NCI-H510A (cell line): ENCODE measurements at regions not wholly inside any gene's neighbourhood (a gene's known extent, or its start where the extent isn't known, plus 50 kb on each side); places are given as distances from the start of the nearest gene placed in this dataset.
"Not testable (repeated sequence)": the region's sequence is repeated elsewhere in the genome, so short reads cannot be mapped to it uniquely, and the experiment has no call there.

ENCODE experiments used
- DNase-seq: peaks from one replicate; lab custom pipeline; 2025; lab: John Stamatoyannopoulos, UW

DNA sequence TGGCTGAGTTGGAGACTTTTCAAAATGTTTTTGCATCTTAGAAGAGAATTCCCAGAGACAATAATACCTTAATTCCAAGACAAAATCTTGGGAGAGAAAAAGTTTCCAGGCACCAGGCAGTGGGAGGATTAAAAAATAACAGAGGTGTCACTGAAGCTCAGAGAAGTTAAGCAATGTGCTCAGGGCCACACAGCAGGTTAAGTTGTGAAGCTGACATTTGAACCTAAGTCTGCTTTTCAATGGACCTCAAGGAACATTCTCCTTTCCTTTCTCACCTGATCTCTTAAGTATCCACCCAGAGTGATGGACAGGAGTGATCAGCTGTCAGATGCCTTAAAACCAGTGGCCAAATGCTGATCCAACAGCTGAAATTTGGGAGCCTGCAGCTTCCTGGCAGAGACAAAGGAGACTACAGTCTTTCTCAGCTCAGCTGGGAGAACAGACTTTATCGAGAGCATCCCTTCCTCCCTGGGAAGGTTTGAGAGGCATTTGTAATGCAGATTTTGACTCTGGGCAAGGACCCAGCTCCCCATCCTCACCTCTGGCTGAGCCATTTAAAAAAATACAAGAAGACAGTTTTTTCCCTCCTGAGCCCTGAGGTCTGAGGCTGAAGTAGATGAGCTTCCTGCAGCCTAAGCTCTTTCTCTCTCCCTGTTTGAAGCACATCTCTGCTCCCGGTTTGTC is 174.9 kb upstream of the RPH3A start:
- DNase-seq, result no peak

DNA sequence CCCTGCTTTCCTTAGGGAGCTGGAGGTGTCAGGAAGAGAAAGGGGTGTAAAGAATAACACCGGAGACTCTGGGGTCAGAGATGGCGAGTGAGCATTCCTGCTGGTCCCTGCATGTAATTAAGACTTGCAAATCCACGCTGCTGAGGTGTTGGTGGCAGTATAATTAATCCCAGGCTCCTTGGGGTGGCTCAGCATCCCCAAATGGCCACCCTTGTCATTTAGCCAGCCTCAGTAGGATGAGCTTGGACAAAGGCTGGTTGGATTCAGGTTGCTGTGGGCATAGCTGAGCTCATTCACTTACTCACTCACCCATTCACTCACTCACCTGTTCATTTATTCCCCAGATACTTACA is 174.4 kb upstream of the RPH3A start:
- no peak for DNase-seq

DNA sequence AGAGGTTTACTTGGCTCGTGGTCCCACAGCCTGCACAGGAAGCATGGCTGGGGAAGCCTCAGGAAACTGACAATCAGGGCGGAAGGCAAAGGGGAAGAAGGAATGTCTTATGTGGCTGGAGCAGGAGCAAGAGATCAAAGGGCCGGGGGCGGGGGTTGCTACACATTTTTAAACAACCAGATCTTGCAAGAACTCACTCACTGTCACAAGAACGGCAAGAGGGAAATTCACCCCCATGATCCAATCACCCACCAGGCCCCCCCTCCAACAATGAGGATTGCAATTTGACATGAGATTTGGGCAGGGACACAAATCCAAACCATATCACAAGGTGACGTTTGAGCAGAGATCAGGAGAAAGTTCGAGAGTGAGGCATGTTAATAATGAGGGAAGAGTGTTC is 163.7 kb upstream of the RPH3A start:
- DNase-seq, result no peak

DNA sequence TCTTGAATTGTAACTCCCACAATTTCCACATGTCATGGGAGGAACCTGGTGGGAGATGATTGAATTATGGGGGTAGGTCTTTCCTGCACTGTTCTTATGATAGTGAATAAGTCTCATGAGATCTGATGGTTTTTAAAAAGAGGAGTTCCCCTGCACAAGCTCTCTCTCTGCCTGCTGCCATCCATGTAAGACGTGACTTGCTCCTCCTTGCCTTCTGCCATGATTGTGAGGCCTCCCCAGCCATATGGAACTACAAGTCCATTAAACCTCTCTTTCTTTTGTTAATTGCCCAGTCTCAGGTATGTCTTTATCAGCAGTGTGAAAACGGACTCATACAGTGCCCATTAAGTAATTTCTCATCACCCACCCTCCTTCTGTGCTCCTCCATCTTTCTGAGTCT is 159.6 kb upstream of the RPH3A start:
- not testable (repeated sequence) for DNase-seq

DNA sequence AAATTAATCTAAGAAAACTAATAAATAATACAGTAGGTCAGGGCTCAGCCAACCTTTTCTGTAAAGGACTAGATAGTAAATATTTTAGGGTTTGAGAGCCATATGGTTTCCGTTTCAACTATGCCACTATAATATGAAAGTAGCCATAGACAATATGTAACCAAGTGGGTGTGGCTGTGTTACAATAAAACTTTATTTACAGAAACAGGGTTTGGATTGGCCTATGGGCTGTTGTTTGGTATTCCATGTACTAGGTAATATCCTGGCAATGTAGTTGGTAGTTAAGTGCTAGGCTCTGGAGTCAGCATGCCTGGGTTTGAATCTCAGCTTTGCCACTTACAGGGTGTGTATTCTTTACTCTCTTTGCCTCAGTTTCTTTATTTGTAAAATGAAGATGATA is 156.5 kb upstream of the RPH3A start:
- DNase-seq, result no peak

DNA sequence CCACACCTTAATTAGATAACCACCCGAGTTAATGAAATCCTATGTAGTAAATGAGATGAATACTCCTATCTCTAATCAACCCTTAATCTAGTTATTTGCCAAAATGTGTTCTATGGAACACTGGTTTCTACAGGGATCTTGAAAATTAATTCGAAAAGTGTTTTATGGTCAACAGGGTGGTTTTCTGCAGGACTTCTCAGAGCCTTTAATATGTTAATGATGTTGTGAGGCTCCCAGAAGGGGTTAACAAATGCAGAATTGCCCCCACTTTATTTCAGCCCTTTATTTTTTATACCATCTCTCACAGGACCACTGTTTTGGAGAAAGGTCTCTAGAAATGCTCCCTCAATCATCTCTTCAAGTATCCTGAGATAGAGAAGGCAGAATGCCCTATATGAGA is 153.1 kb upstream of the RPH3A start:
- DNase-seq, result no peak

DNA sequence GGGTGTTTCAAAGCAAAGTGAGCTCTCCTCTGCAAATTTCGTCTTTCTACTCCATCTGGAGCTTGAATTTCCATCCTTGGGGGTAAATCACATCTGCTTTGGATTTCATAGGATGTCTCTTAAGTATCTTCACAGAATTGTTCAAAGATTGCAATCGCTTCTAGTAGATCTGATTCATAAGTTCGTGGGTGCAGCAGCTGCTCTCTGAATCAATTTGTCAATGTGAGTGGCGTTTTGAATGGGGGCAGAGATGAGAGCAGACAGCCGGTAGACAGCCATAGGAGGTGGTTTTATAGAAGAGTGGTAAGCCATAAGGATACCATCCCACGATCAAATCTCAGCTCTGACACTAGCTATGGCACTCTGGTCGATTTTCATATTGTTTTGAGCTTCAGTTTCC is 146.0 kb upstream of the RPH3A start:
- DNase-seq, result no peak

DNA sequence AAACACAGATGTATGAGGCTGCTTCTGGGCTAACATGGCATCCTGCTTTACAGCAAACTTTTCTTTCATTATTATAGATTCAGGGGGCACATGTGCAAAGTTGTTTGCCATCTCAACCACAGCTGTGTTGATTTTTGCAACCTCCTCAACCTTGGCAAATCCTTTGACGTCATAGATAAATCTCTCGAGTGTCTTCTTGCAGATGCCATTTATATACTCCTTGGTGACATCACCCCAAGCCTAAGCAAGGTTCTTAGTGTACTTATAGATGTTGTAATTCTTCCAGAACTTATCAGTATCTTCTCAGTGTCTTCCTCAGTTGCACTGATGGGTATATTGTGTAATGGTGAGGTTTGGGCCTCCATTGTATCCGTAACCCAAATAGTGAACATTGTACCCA is 135.4 kb upstream of the RPH3A start:
- no peak for DNase-seq

DNA sequence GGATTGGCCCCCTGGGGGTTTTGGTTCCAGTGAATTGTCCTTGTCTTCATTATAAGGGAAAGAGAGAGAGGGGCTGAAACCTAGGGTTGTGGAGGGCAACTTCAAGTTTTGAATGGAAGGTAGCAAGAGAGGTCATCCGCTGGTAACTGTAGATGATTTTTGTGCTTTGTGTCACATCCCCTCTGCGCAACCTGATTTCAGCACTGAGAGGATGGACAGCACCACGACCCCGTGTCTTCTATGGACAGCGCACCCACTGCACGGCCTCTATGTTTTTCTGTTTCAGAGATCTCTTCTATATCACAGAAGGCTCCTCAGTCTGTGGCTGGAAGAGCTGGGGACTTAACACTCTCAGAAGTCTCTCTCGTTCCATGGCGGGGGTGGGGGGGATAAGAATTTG is 127.0 kb upstream of the RPH3A start:
- DNase-seq, result no peak

DNA sequence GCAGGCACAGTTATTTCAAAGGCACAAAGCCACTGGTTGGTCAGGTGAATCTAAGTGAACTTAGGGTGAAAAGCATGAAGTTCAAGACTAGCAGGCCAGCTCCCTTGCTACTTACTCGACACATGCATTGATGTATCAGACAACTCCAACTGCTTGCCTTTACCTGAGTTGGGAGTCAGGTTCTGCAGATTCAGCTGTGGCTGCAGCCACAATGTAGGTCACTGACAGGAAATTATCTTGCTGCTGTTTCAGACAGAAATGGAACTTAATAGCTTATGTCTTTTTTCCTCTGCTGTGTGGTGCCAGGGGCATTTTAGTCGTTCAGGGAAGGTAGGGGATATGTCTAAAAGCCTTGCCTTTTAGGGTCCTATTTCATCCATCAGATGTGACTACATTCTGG is 125.6 kb upstream of the RPH3A start:
- DNase-seq, result no peak

DNA sequence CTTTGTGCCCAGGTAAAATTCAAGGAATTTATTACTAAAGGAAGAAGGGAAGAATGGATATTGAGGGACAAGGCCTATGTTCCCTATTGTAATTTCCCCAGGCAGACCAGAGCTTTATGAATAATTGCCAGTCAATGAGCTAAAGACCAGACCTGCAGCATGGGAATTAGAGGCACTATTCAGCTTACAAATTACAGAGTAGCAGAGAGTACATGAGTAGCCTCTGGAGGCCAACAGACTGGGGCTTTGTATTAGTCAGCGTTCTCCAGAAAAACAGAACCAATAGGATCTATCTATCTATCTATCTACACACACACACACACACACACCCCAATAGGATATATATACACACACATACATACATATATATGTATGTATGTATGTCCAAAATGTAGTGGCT is 120.0 kb upstream of the RPH3A start:
- no peak for DNase-seq

DNA sequence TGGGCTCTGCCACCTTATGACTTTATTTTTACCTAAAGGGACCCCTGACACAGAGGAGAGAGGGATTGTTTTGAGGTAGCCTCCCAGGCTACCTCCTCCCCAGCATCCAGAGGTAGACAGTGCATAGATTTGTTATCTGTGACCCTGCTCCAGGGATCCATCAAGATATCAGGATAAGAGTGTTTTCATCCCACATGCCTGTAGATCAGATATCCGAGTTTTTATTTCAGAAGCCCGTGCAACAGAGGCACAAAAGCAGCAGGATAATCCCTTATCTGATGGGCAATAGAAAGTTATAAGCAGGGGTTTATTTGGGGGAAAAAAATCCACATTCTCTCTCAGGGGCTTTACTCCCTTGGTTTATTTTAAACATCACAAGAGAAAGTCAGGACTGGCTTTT is 117.0 kb upstream of the RPH3A start:
- DNase-seq, result no peak

DNA sequence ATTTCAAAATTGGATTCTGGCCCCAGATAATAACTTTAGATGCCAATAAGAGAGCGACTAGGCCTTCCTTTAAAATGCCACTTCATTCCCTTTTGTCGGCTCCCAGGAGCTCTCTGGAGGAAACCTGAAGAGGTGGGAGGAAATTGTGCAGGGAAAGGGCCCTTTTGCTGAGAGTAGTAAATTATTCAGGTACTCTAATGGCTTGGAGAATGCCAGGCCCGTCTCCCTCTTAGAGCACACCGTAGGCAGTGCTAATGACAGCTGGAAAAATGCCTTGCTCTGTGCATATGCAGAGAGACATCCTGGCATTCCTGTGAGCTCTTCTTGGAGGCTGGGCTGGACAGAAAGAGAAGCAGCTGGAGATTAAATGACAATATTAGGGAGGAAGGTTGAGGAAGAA is 115.0 kb upstream of the RPH3A start:
- no peak for DNase-seq

DNA sequence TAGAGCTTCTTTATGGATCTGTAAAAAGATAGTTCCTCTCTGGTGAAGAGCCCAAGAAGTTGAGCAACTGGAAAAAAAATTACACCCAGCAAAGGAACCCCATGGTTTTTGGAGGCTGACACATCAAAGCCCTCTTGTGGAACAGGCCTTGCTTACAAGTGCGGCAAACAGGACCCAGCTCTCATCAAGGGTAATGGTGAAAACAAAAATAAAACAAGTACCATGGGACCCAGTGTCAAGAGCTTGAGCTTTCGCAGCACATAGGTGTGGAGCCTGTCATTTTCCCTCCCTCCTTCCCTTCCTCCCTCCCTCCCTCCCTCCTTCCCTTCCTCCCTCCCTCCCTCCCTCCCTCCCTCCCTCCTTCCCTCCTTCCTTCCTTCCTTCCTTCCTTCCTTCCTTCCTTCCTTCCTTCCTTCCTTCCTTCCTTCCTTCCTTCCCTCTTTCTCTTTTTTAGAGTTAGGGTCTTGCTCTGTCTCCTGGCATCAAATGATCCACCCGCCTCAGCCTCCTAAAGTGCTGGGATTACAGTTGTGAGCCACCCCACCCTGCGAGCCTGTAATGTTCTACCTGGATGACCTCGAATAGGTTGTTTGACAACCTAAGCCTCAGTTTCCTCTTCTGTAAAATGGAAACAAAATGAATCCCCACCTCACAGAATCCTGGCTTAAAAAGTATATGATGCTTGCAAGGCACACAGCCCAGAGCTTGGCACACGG is 114.3 kb upstream of the RPH3A start:
- no peak for DNase-seq

DNA sequence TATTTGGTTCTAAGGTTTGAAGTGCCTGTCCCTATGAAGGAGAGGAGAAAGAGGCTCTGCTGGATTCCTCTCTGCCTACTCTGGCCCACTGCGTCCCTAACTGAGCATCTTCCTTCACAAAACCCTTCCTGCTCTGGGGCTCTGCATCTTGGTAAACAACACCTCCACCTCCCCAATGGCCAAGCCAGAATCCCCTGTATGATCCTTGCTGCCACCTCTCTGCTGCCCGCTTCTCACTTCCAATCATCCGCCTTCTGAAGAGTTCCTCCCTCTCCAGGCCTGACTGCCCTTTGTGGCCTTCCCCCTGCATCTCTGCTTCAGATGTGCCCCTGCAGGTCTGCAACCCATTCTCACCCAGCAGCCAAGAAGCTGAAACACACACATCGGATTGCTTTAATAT is 110.6 kb upstream of the RPH3A start:
- DNase-seq, result no peak

DNA sequence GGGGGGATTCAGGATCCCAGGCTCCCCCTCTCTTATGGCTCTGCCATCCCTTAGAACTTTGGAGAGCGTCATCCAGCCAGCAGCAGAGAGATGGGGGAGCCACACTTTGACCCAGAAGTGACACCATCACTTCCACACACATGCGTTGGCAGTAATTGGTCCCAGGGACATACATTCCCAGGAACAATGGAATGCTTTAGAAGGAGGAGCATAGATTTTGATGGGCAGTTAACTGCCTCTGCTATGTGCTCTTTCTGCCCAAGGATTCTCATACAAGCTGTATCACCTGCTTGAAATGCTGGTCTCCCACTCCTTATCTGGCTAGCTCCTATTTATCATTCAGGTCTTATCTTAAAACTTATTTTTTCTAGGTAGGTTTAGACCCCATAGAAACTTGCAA is 109.0 kb upstream of the RPH3A start:
- DNase-seq, result no peak

DNA sequence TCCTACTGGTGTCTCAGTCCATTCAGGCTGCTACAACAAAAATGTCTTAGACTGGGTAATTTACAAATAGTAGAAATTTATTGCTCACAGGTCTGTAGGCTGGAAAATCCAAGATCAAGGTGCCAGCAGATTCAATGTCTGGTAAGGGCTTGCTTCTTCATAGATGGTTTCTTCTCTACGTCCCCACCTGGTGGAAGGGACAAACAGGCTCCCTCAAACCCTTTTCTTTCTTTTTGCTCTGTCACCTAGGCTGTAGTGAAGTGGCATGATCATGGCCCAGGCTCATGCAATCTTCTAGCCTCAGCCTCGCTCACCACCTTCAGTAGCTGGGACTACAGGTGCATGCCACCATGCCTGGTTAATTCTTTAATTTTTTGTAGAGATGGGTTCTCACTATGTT is 106.8 kb upstream of the RPH3A start:
- no peak for DNase-seq

DNA sequence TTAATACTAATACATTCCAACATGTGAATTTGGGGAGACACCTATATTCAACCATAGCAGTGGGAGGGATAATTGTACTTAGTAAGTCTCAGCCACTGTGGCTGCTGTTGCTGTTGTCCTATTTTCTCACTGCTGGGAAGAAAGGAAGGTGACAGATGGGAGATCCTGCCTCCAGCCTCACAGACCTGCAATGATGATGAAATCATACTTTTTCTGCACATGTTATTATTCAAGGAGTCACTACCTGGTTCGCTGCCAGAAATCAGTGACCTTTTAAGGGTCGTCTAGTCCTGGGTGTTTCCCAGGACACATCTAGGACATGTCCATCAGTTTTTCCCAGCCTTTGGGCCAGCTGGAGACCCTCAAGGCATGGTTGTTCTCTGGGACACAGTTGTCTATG is 106.2 kb upstream of the RPH3A start:
- DNase-seq, result no peak

DNA sequence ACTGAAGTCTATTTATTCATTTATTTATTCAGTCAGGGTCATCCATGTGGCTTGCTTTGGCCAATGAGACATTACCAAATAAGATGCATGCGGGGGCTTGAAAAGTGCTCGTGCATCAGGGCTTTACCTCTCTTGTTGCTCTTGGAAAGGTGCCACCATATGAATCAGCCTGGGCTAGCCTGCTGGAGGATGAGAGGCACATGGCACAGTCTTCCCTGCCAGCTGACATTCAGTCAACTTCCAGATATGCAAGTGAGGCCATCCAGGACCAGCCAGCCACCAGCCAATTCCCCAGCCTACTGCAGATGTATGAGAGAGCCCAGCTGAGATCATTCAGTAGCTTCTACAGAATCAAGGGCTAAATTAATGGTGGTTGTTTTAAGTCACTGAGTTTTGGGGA is 105.2 kb upstream of the RPH3A start:
- no peak for DNase-seq

DNA sequence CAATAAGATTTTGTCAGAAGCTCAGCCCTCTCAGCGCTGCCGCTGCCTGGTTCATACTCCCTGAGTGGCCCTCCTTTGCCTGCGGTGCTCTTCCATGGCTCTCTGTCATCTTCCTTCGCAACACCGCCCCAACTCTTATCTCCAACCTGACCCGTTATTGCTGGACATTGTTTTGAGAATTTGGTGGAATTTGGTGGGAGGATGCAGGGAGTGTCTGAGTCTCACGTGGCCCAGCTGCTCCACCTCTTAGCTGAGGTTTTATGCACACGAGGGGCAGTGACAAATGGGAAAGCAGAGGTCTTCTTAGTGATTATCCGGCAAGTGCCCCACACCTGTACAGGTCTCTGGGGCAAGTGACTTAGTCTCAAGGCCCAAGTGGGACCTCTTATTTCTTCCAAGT is 97.5 kb upstream of the RPH3A start:
- DNase-seq, result no peak

DNA sequence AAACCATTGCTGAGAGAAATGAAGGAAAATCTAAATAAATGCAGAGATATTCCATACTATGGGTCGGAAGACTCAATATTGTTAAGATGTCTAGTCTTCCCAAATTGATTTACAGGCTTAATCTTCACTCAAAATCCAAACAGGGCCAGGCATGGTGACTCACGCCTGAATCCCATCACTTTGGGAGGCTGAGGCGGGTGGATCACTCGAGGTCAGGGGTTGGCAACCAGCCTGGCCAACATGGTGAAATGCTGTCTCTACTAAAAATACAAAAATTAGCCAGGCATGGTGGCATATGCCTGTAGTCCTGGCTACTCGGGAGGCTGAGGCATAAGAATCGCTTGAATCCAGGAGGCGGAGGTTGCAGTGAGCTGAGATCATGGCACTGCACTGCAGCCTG is 94.1 kb upstream of the RPH3A start:
- not testable (repeated sequence) for DNase-seq

DNA sequence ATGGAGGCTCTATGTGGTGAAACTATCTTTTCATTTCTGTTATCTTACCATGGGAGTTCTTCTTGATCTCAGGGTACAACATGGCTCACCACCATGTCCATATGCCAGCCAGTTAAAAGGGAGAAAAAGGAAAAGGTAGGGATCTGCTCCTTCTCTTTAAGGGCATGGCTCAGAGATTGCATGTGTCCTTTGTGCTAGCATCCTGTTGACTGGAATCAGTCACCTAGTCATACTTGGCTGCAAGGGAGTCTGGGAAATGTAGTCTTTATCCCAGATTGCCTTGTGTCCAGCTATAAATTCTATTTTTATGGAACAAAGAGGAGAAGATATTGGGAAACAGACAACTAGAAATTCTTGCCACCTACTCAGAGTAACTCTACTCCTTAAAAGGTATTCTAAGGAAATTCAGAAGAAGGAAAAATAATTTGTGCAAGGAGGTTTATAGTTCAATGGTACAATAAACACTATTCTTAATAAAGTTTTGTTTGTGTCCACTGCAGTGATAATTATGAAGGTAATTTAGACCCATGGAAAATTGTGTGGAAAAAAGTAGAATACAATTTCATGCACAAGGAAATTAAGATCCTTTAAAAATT is 86.4 kb upstream of the RPH3A start:
- DNase-seq, result no peak

DNA sequence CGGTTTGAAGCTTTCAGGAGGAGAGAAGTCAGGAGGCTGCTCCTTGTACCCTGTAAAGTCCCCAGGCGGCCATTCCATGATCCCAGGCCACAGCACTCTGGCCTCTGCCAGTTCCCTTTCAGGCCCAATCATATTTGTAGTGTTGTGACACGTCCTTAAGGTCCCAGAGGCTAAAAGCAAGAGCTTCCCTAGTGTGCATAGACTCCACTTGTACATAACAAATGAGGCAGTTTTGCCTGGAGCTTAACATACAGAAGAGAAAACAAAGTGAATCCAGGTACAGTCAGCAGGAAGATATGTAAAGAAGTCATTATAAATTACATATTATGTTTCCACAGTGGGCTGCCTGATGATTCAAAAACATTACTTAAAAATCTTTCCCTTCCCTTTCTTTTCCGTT is 81.1 kb upstream of the RPH3A start:
- DNase-seq, result no peak

DNA sequence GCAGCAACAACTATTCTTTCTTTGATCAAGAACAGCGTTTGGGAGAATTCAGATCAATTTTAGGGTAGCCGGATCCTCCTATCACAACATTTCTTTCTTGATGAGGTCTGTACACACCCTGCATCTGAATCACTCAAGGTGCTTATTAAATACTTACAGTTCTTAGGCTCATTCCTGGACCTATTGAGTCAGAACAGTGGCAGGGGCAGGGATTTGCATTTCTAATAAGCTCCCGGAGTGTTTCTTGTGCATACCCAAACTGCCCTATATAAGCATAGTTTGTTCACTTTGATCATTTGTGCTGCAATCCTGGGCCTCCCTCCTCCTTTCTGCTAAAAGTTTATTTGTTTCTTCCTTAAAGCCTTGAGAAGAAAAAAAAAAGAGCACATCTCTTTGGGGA is 80.5 kb upstream of the RPH3A start:
- no peak for DNase-seq
